Osteocyte (in vitro differentiated cells): ENCODE measurements at regions not wholly inside any gene's neighbourhood (a gene's known extent, or its start where the extent isn't known, plus 50 kb on each side); places are given as distances from the start of the nearest gene placed in this dataset.

Experiments used
- DNase-seq: peaks from one replicate; pipeline ENCODE4 v3.0.0; 2021; ENCODE audit warnings: mixed read lengths; ENCODE audit not compliant: unreplicated experiment; ENCODE audit errors: extremely low spot score
- H3K27ac Mint-ChIP-seq: one replicate; pipeline ENCODE4 v1.8.0; 2021; ENCODE audit warnings: mild to moderate bottlenecking, mixed read lengths; ENCODE audit not compliant: unreplicated experiment
- H3K27me3 Mint-ChIP-seq: one replicate; pipeline ENCODE4 v1.8.0; 2021; ENCODE audit warnings: mixed read lengths; ENCODE audit not compliant: unreplicated experiment
- H3K36me3 Mint-ChIP-seq: one replicate; pipeline ENCODE4 v1.8.0; 2021; ENCODE audit warnings: mixed read lengths; ENCODE audit not compliant: unreplicated experiment
- H3K4me1 Mint-ChIP-seq: one replicate; pipeline ENCODE4 v1.8.0; 2021; ENCODE audit warnings: mixed read lengths; ENCODE audit not compliant: unreplicated experiment
- H3K4me3 Mint-ChIP-seq: one replicate; pipeline ENCODE4 v1.8.0; 2021; ENCODE audit warnings: mild to moderate bottlenecking, moderate library complexity, mixed read lengths; ENCODE audit not compliant: unreplicated experiment
- H3K9me3 Mint-ChIP-seq: one replicate; pipeline ENCODE4 v1.8.0; 2021; ENCODE audit warnings: mixed read lengths; ENCODE audit not compliant: unreplicated experiment
- CTCF ChIP-seq: fragments of 200-600 bp; sonication (generic); IDR thresholded peaks from 2 replicates; pipeline ENCODE4 v1.5.0; 2021; ENCODE audit warnings: antibody characterized with exemption, mild to moderate bottlenecking, moderate library complexity

GRCh38 chr18:75533950-75534349 lies 106.4 kb upstream of the SMIM21 start:
- Mint-ChIP-seq H3K27me3 (no peaks in the 10 kb centered on the region), H3K4me1 (peaks cover 4% of the 10 kb centered on the region), H3K4me3 (no peak overlapping the region), H3K9me3 (no peaks in the 10 kb centered on the region), H3K27ac (no peak overlapping the region), H3K36me3 (no peaks in the 10 kb centered on the region)
- TF ChIP-seq CTCF = no peak
- DNase-seq = peak; percentile 53

DNA sequence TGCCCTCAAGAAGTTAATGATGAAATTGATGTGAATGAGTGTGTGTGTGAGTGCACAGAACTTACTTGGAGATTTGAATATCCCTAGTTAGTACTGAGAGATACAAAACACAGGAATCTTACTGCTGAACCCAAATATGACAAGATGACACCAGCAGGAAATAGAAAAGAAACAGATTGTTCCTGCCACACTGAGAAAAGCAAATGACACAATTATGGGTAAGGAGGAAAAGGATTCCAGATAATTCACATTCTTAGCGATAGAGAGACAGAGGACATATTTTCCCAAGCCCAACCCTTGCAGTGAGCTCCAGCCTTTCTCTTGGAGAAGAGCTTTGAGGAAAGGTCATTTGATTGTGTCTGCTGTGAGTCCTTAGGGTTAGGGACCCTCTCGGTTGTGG lies 105.7 kb upstream of the SMIM21 start:
- Mint-ChIP-seq H3K4me1 (peaks cover 4% of the 10 kb centered on the region), H3K9me3 (no peaks in the 10 kb centered on the region), H3K36me3 (no peaks in the 10 kb centered on the region), H3K4me3 (no peak overlapping the region), H3K27me3 (no peaks in the 10 kb centered on the region), H3K27ac (no peak overlapping the region)
- TF ChIP-seq CTCF = no peak
- no peak for DNase-seq

DNA sequence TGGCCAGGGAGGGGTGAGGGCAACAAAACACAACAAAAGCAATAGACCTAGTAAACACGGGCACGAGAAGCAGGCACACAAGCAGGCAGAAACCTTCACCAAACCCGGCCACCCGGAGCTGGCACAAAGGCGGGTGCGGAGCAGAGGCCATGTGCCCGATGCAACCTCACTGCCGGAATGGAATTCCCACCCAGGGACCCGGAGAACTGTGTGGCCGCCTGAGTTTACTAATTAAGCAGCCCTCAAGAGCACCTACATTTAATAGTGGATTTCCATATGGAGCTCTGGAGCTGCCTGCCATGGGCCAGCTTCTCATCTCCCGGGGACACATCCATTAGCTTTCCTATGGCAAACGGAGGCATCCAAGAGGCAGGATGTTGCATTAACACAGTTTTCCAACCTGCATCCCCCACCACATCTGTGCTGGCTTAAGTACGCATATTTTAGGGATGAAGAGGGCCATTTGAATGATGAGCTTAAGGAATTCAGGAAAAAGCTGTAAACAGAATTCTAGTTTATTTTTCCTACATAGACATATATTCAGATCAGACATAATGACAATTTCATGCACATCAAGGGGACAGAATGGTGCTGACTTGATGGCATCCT lies 104.5 kb upstream of the SMIM21 start:
- Mint-ChIP-seq H3K4me1 (peaks cover 4% of the 10 kb centered on the region), H3K27me3 (no peaks in the 10 kb centered on the region), H3K36me3 (no peaks in the 10 kb centered on the region), H3K4me3 (no peak overlapping the region), H3K27ac (no peak overlapping the region), H3K9me3 (no peaks in the 10 kb centered on the region)
- peak; percentile 66 for DNase-seq
- no peak for TF ChIP-seq CTCF

DNA sequence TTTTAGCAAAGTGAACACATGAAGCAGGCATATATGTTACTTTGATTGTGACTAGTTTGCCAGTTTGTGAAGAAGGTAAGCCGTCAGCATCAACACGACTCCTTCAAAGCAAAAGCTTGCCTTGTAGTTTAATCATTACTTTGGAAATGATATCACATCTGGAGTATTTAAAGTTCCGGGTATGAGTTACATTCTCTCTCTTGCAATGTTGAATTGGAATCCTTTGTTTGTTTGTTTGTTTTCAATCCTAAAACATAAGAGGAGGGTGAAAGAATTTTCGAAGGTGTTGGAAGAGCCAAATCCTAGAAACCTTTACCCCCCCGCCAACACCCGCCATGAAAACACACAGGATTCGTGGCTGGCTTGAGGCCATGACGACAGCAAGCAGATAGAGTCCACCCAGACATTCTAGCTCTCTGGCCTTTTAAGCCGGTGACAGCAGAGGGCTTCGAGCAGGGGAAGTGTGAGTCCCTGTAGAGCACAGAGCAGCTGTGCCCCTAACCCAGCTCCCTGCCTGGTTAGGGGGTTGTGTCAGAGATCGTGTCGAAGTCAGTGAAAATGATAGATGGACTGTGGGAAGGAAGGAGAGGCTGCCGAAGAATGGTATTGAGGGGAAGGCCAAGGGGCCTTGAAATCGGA lies 103.8 kb upstream of the SMIM21 start:
- DNase-seq = peak; percentile 59
- Mint-ChIP-seq H3K9me3 (no peaks in the 10 kb centered on the region), H3K4me3 (no peak overlapping the region), H3K27ac (no peak overlapping the region), H3K27me3 (no peaks in the 10 kb centered on the region), H3K4me1 (peaks cover 4% of the 10 kb centered on the region), H3K36me3 (no peaks in the 10 kb centered on the region)
- no peak for TF ChIP-seq CTCF

DNA sequence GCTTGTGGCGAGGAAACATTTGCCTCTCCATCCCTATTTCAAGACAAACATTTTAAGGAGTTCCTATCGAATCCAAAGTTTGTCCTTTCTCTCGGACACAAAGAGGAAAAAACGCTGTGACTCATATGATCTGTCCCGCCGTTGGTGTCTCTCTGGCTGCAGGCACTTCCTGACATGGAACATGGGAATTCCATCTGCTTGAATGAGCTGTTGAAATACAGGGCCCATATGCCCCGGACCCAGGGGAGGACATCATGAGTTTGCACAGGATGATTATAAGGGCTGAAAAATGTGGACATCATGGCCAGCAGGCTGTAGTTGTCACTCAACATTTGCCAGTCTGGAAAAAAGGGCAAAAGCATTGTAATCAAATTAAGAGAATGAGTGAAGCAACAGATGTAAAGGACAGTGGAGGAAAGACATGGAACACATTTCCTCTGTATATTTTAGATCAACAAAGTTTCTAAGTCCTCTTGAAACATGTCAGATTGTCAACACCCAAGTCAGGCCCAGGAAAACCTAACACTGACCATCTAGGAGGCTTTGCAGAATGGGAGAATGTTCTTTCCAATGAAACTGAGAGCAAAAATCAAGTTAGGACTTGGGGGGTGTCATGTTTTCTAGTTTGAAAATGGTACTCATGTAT lies 103.2 kb upstream of the SMIM21 start:
- H3K36me3 Mint-ChIP-seq = no peaks in the 10 kb centered on the region
- H3K4me1 Mint-ChIP-seq = peaks cover 4% of the 10 kb centered on the region
- H3K4me3 Mint-ChIP-seq = no peak overlapping the region
- TF ChIP-seq CTCF = no peak
- peak; percentile 42 for DNase-seq
- no peaks in the 10 kb centered on the region for H3K9me3 Mint-ChIP-seq
- no peak overlapping the region for H3K27ac Mint-ChIP-seq
- no peaks in the 10 kb centered on the region for H3K27me3 Mint-ChIP-seq
